ENCODE measurements at regions not wholly inside any gene's neighbourhood (a gene's known extent, or its start where the extent isn't known, plus 50 kb on each side); places are given as distances from the start of the nearest gene placed in this dataset.

- H3K27ac ChIP-seq (ENCODE audit: low read length), result no peak overlapping the region
- in situ Hi-C loops (cut with HindIII; ENCODE audit: low pct_unique_long_range_greater_than_20kb, low sequenced_read_pairs) (no loop called here), intact Hi-C loops (cut with micrococcal nuclease; ENCODE audit: unreplicated experiment) (no loop called here)
- CTCF ChIA-PET, result no interaction called here
- POLR2A ChIA-PET, result no interaction called here
- no peak for DNase-seq (ENCODE audit: low read depth, low spot score)
- H3K27me3 ChIP-seq (ENCODE audit: control insufficient read depth, insufficient read depth, low read length), result no peaks in the 10 kb centered on the region
- no peak for ATAC-seq
- no peaks in the 10 kb centered on the region for H3K4me1 ChIP-seq (ENCODE audit: control insufficient read depth, insufficient read depth, low read length)
- no peak for TF ChIP-seq REST (IDR thresholded peaks at IDR 0.05; ENCODE audit: insufficient read depth in 1 of 2, low read depth in 2 of 2, low read length in 1 of 2)
- no peak for TF ChIP-seq TCF7L2 (IDR thresholded peaks at IDR 0.05; ENCODE audit: low read depth, low read length)
- no peaks in the 10 kb centered on the region for H3K36me3 ChIP-seq (ENCODE audit: control insufficient read depth, insufficient read depth, low read length)
- H3K9me3 ChIP-seq (ENCODE audit: control insufficient read depth, insufficient read depth, low read depth, low read length), result no peaks in the 10 kb centered on the region
- no peak overlapping the region for H3K4me3 ChIP-seq (ENCODE audit: low read depth in 2 of 2, low read length in 2 of 2)
- BruUV-seq (replicated peaks), result no TSS peak
These were observed 448.3 kb upstream of the DDI1 start for GRCh38 chr11:103587901-103588788.

- ChIA-PET CTCF (no interaction called here), POLR2A (no interaction called here)
- in situ Hi-C loops (cut with HindIII; ENCODE audit: low pct_unique_long_range_greater_than_20kb, low sequenced_read_pairs), result no loop called here
These were observed 444.9 kb upstream of the DDI1 start for GRCh38 chr11:103591554-103591953.

More at GRCh38 chr11:103591554-103591953, 444.9 kb upstream of the DDI1 start:
- no peaks in the 10 kb centered on the region for H3K36me3 ChIP-seq (ENCODE audit: control insufficient read depth, insufficient read depth, low read length)
- H3K4me3 ChIP-seq (ENCODE audit: low read depth in 2 of 2, low read length in 2 of 2), result no peak overlapping the region
- DNase-seq (ENCODE audit: low read depth, low spot score) (no peak), ATAC-seq (no peak)
- no TSS peak for BruUV-seq (replicated peaks)
- no peak for TF ChIP-seq TCF7L2 (IDR thresholded peaks at IDR 0.05; ENCODE audit: low read depth, low read length)
- TF ChIP-seq REST (IDR thresholded peaks at IDR 0.05; ENCODE audit: insufficient read depth in 1 of 2, low read depth in 2 of 2, low read length in 1 of 2), result no peak
- TF ChIP-seq SIN3A (IDR thresholded peaks at IDR 0.05; ENCODE audit: borderline replicate concordance, insufficient read depth, low read depth, low read length), result no peak
- no peak for TF ChIP-seq CTCF (IDR thresholded peaks at IDR 0.05)
- no peak for TF ChIP-seq POLR2AphosphoS5 (IDR thresholded peaks at IDR 0.05; ENCODE audit: low read depth, low read length)
- H3K27ac ChIP-seq (ENCODE audit: low read length), result no peak overlapping the region
- no peaks in the 10 kb centered on the region; the same call in 1 of the 2 replicates for H3K27me3 ChIP-seq (ENCODE audit: control insufficient read depth, insufficient read depth, low read length)
- H3K4me1 ChIP-seq (ENCODE audit: control insufficient read depth, insufficient read depth, low read length), result no peaks in the 10 kb centered on the region
- H3K9me3 ChIP-seq (ENCODE audit: control insufficient read depth, insufficient read depth, low read depth, low read length), result no peaks in the 10 kb centered on the region
- intact Hi-C loops (cut with micrococcal nuclease; ENCODE audit: unreplicated experiment), result no loop called here
